NCI-H524 treated with DMSO at 0.1 percent for 48 hours (cell line): ENCODE measurements at regions not wholly inside any gene's neighbourhood (a gene's known extent, or its start where the extent isn't known, plus 50 kb on each side); places are given as distances from the start of the nearest gene placed in this dataset.
A peak's percentile ranks its signal among the peaks of the same experiment; 100 is the strongest.

ENCODE experiments used
- DNase-seq: peaks from one replicate; lab custom pipeline; 2025; lab: John Stamatoyannopoulos, UW

- DNase-seq, result peak; percentile 74
Observed at GRCh38 chr9:119639287-119639955, 270.2 kb upstream of the BRINP1 start.

- no peak for DNase-seq
Observed at GRCh38 chr9:119634006-119634405, 264.8 kb upstream of the BRINP1 start.

DNA sequence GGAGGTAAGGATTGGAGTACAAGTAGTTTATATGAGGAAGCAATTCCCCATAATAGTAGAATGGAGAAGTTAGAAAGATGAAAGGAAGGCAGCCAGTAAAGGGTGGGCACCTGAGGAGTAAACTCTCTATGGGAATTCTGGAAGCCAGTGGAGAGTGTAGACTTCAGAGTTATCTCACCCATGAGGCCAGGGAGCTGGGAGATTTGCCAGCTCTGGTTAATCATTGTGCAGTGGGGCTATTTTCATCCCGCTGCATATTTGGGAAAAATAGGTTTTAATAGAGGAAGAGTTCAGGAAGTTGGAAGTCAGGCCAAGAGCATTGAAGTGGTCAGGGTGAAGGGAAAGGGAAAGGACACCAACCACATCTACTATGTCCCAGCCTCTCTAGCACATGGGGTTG is 242.3 kb upstream of the BRINP1 start:
- no peak for DNase-seq

GRCh38 chr9:119609277-119609971 is 240.2 kb upstream of the BRINP1 start:
- no peak for DNase-seq

GRCh38 chr9:119601632-119602031 is 232.4 kb upstream of the BRINP1 start:
- no peak for DNase-seq

GRCh38 chr9:119597499-119597898 is 228.3 kb upstream of the BRINP1 start:
- no peak for DNase-seq

- no peak for DNase-seq
Observed at GRCh38 chr9:119596703-119597102, 227.5 kb upstream of the BRINP1 start.

DNA sequence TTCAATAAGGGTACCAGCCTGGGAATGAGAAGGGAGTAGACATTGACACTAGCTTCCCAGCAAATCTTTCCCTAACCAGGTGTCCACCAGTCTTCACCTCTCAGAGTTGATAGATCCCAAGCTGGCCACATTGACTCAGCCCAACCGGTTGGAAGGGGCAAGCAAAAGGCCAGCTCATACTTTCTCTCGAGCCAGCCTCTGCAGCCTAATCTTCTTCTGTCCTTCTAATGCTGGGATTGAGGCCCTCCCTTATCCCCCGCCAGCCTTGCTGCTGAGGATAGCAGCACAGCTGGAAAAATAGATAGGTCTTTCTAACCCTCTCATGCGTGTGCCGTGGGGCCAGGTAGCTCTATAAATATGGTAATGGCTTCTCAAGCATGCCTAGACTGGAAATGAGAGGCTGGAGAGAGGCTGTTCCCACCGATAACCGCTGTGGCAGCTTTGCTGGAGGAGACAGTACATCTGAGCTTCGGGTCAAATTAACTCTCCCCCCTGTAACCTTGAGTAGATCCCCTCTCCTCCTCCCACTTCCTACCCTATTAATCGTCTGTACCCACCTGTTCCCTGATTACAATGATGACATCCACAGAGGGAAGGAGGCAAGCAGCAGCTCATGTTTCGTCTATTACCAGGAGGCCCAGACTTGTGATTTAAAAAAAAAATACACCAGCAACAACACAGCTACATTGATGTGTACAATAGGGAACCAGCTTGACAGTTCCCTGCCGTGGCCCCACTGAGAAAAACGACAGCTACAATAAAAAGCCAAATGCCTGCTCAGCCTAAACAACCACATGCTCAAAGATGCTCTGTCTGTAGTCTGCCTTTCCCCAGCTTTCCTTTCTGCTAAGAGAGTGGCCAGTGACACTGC is 219.9 kb upstream of the BRINP1 start:
- peak; percentile 94 for DNase-seq

DNA sequence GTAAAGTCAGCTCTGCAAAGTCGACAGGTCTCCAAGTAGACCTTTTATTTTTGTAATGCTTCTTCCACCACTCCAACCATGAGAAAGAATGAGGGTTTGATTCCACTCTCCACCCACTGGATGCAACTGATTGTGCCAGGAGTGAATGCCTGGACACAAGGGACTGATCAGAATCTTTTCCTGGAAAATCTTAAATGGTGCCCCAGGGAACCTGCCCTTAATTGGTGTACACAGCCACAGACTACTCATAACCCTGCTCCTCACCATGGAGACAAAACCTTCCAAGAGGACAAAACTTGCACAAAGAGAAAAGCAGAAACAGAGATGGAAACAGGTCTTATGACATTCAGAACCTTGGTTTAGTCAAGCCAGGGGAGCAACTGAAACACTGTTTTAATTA is 208.6 kb upstream of the BRINP1 start:
- DNase-seq, result no peak

- DNase-seq, result no peak
Observed at GRCh38 chr9:119559986-119560385, 190.8 kb upstream of the BRINP1 start.

DNA sequence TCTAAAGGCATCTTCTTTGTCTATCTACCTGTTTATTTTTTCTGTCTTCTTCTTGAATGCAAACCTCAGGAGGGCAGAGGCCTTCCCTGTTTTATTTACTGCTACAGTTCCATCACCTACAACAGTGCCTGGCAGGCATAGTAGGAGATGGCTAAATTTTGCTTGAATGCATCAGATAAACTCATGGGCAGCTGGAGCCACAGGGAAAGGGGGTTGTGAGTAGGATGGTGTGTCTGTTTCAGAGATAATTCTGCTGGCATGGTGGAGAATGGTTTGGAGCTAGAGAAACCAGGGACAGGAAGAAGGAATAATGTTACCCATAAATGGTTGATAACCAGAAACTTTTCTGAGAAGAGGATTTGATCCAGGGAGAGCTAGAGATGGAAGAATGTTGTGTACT is 189.8 kb upstream of the BRINP1 start:
- DNase-seq, result no peak

DNA sequence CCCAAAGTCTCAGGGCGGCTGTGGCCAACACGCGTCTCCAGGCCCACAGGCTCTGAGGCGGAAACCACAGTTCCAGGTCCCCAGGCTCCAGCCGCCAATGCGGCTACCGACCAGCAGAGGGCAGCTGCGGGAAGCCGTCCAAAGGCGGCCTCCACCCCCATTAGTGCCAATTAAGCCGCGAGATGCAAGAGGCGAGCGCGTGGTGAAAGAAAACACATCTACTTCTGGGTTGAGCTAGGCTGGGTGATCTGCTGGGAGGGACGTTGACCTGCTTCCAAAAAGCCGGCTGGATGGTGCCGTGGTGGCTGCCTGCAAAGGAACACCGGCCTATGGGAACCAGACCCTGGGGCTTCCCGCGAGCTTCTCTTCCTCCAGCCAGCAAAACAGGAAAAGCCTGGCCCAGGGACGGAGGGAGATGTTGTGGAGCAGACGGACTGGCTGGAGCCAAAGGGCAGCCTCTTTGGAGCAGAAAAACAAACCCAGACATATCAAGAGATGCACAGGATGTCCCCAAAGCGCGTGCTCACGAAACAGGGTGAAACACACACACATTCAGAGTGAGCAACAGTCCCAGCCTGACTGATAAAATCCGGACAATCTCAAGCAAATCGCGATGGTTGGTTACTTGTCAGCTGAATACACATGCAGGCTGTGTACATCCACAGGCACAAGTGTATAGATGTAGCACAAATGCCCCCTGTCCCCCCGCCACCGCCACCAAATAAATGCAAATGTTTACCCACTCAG is 187.1 kb upstream of the BRINP1 start:
- DNase-seq, result peak; percentile 44

DNA sequence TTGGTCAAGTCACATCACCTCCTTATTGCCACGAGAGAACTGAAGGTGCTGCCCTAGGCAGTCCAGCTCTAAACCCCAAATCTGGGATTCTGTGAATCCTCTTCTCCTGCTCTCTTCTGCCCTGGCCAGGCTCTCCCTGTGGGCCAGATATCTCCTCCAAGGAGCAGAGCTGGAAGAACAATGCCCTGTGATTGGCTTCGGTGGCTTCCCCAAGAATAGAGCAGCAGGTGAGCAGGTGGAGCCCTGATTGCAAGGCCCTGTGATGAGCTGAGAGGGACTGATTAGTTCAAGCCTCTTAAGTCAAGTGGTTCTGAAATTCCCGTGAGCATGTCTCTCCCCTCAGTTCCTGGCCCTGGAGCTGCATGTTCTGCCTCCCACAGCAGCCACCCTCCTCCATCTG is 175.3 kb upstream of the BRINP1 start:
- peak; percentile 66 for DNase-seq

- no peak for DNase-seq
Observed at GRCh38 chr9:119537138-119537537, 167.9 kb upstream of the BRINP1 start.

DNA sequence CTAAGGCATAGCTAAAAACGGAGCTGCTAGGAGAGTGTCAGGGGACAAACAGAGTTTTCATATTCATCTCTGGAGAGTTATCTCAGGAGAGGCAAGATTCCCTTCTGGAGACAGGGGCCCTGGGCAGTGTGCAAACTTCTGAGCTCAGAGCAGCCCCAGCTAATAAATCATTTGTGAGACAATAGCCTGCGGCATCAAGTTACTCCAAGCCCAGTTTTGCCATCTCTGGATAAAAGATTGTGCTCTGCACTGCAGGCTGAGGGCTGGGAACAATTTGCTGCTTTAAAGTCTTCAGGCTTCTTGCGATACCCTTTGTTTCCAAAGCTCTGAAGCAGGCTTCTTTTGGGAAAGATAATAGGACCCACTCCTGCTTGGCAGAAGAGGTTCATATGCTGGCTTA is 164.3 kb upstream of the BRINP1 start:
- no peak for DNase-seq

- no peak for DNase-seq
Observed at GRCh38 chr9:119526698-119527097, 157.5 kb upstream of the BRINP1 start.

- DNase-seq, result no peak
Observed at GRCh38 chr9:119523508-119523907, 154.3 kb upstream of the BRINP1 start.

DNA sequence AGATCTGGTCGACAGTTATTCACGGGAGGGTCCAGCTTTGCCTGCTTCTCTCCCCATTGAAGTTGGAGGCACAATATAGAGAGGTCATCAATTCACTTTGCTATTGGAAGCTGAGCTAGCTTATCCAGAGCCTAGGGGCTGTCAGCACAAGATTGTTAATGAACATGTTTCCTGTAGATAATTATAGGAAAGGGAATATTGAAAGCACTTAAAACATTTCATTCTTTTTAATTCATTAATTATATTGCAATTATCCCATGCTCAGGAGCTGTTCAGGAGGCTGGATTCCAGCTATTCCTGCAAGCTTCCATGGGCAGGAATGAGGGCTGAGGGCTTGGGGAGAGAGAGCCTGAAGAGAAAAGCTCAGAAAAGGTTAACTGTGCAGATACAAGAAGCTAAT is 153.1 kb upstream of the BRINP1 start:
- no peak for DNase-seq

GRCh38 chr9:119509291-119509905 is 140.2 kb upstream of the BRINP1 start:
- no peak for DNase-seq

DNA sequence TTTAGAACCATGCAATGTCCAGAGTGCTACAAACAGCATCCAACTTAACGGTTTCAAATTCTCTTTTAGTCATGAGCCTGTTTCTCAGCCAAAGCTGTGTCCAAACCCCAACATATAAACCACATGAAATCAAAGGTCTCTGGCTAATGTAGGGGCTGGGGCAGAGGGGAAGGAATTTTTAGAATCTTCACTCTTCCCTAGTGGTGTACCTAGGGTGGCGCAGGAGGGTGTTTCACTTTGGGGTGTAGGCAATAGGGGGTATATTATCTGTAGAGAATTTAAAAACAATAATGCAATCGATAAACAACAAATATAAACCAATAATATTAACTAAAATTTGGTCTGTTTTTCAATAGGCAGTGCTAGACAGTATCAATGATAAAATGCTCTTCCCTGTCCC is 132.1 kb upstream of the BRINP1 start:
- DNase-seq, result no peak

DNA sequence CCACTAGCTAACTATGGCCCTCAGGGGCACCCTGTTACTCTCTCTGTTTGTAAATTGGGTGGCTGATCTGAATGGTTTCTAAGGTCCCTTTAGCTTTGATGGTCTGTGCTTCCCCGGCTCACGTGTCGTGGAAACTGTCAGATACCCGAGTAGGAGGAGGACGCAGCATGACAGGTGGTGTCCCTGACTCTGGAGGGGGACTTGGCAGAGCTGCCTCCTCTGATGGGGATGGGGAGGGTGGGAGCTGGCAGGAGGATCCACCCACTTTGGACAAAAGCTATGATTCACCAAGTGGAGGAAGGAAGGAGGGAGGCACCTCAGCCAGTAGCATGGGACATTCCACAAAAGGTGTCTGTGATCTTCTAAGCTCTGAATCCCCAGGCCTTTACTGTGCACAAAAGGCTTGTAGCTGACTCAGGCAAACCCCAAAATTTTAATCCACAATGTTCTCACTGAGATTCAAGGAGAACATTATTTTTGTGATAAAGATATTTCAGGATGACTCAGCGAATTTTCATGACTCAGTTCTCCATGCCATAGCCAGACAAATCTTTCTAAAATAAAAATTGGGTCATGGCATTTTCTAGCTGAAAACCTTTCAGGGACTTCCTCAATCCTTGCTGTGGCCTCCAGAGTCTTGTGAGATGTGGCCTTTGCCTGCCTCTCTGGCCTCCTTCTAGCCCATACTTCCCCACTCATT is 131.0 kb upstream of the BRINP1 start:
- peak; percentile 10 for DNase-seq
